ENCODE measurements at regions not wholly inside any gene's neighbourhood (a gene's known extent, or its start where the extent isn't known, plus 50 kb on each side); places are given as distances from the start of the nearest gene placed in this dataset.

DNA sequence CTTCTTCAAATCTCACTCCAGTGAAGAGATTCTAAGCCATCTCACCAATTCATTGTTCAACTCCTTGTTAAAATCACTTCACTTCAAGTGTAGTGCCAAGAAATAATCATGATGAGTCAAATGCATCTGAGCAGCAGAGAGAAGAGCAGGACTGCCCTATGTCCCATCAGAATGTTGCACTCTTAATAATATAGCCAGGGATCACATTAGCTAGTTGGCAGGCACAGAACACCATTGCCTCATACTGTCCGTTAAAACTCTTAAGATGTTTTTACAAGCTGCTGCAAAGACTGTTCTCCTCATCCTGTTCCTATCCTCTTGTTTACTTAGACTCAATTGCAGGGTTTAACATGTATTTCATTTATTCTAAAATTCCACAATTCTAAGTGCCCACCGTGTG, 432.9 kb downstream of the PLPP3 start:
- TF ChIP-seq POLR2A (IDR thresholded peaks at IDR 0.05; ENCODE audit: control extremely low read depth in 1 of 2, low read depth in 2 of 2, low read length in 2 of 2) = no peak
- no peak for TF ChIP-seq SIN3A (conservative IDR thresholded peaks at IDR 0.05 in 1 of 2, IDR thresholded peaks at IDR 0.05 in 1 of 2; ENCODE audit: low read depth in 1 of 2, low read length in 2 of 2)
- no peak for TF ChIP-seq EZH2 (IDR thresholded peaks at IDR 0.05; ENCODE audit: low read depth, low read length, severe bottlenecking)
- TF ChIP-seq, protein P1, sequence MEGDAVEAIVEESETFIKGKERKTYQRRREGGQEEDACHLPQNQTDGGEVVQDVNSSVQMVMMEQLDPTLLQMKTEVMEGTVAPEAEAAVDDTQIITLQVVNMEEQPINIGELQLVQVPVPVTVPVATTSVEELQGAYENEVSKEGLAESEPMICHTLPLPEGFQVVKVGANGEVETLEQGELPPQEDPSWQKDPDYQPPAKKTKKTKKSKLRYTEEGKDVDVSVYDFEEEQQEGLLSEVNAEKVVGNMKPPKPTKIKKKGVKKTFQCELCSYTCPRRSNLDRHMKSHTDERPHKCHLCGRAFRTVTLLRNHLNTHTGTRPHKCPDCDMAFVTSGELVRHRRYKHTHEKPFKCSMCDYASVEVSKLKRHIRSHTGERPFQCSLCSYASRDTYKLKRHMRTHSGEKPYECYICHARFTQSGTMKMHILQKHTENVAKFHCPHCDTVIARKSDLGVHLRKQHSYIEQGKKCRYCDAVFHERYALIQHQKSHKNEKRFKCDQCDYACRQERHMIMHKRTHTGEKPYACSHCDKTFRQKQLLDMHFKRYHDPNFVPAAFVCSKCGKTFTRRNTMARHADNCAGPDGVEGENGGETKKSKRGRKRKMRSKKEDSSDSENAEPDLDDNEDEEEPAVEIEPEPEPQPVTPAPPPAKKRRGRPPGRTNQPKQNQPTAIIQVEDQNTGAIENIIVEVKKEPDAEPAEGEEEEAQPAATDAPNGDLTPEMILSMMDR (IDR thresholded peaks at IDR 0.05; ENCODE audit: control extremely low read depth in 1 of 3, insufficient read depth in 1 of 3, low read depth in 1 of 3, low read length in 3 of 3) = no peak
- no peak for TF ChIP-seq JUN (IDR thresholded peaks at IDR 0.05; ENCODE audit: low read depth, low read length)
- TF ChIP-seq SIRT6 (IDR thresholded peaks at IDR 0.05; ENCODE audit: low read length) = no peak
- TF ChIP-seq CREB1 (IDR thresholded peaks at IDR 0.05) = no peak
- no peak for TF ChIP-seq TAF1 (IDR thresholded peaks at IDR 0.05; ENCODE audit: low read depth, low read length)
- TF ChIP-seq, protein P2, sequence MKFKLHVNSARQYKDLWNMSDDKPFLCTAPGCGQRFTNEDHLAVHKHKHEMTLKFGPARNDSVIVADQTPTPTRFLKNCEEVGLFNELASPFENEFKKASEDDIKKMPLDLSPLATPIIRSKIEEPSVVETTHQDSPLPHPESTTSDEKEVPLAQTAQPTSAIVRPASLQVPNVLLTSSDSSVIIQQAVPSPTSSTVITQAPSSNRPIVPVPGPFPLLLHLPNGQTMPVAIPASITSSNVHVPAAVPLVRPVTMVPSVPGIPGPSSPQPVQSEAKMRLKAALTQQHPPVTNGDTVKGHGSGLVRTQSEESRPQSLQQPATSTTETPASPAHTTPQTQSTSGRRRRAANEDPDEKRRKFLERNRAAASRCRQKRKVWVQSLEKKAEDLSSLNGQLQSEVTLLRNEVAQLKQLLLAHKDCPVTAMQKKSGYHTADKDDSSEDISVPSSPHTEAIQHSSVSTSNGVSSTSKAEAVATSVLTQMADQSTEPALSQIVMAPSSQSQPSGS (IDR thresholded peaks at IDR 0.05; ENCODE audit: low read length) = no peak
- no peak for TF ChIP-seq KDM1A (IDR thresholded peaks at IDR 0.05; ENCODE audit: borderline replicate concordance, low read length)
- TF ChIP-seq GABPA (IDR thresholded peaks at IDR 0.05; ENCODE audit: borderline replicate concordance, insufficient read depth, low read length) = no peak
- no peak for TF ChIP-seq GTF2F1 (IDR thresholded peaks at IDR 0.05; ENCODE audit: borderline replicate concordance, low read depth, low read length)
- no peak for TF ChIP-seq POLR2AphosphoS5 (IDR thresholded peaks at IDR 0.05; ENCODE audit: low read depth, low read length)
- TF ChIP-seq, protein P3, sequence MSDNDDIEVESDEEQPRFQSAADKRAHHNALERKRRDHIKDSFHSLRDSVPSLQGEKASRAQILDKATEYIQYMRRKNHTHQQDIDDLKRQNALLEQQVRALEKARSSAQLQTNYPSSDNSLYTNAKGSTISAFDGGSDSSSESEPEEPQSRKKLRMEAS (IDR thresholded peaks at IDR 0.05) = no peak
